ENCODE measurements at regions not wholly inside any gene's neighbourhood (a gene's known extent, or its start where the extent isn't known, plus 50 kb on each side); places are given as distances from the start of the nearest gene placed in this dataset.
"Not testable (repeated sequence)": the region's sequence is repeated elsewhere in the genome, so short reads cannot be mapped to it uniquely, and the experiment has no call there.

- Histone ChIP-seq H3K36me3 (no peaks in the 10 kb centered on the region), H3K27me3 (no peaks in the 10 kb centered on the region), H3K4me1 (ENCODE audit: low read depth) (no peaks in the 10 kb centered on the region), H3K27ac (no peak overlapping the region), H3K9me3 (ENCODE audit: low read depth) (no peaks in the 10 kb centered on the region), H3K4me3 (no peak overlapping the region)
- no peak for DNase-seq (ENCODE audit: low read depth in 1 of 2, low spot score in 1 of 2)
- no peak for TF ChIP-seq CTCF (IDR thresholded peaks at IDR 0.05; ENCODE audit: low read depth, low read length)
Measured at GRCh38 chr2:37576831-37577230, 94.6 kb downstream of the CDC42EP3 start.

DNA sequence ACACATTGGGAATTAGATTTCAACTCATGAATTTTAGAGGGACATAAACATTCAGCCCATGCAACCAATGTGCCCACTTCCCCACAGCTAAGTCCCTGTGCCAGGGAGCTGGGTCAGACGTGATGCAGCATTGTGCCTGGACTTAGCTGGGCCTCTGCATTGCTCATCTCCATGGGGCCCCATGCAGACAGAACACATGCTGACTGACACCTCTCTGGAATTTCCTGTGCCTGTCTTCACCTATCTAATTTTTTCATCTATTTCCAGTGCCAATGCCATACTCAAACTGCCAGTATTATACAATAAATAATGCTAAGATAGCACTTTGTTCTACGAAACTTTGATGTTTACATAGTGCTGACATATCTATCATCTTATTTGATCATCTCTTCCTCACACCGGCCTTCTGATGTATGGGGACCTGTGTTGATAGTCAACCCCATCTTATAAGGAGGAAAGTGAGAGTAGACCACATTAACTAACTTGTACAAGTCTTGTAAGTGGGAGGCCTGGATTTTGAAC, 92.2 kb downstream of the CDC42EP3 start:
- no peaks in the 10 kb centered on the region for H3K27me3 ChIP-seq
- no peaks in the 10 kb centered on the region for H3K9me3 ChIP-seq (ENCODE audit: low read depth)
- TF ChIP-seq CTCF (IDR thresholded peaks at IDR 0.05; ENCODE audit: low read depth, low read length): no peak
- H3K27ac ChIP-seq: no peak overlapping the region
- H3K36me3 ChIP-seq: no peaks in the 10 kb centered on the region
- no peaks in the 10 kb centered on the region for H3K4me1 ChIP-seq (ENCODE audit: low read depth)
- no peak for DNase-seq (ENCODE audit: low read depth in 1 of 2, low spot score in 1 of 2)
- no peak overlapping the region for H3K4me3 ChIP-seq

- not testable (repeated sequence) for H3K27ac ChIP-seq; DNase-seq (ENCODE audit: low read depth in 1 of 2, low spot score in 1 of 2); H3K4me3 ChIP-seq; H3K9me3 ChIP-seq (ENCODE audit: low read depth); H3K27me3 ChIP-seq; H3K4me1 ChIP-seq (ENCODE audit: low read depth); H3K36me3 ChIP-seq
Measured at GRCh38 chr2:37579949-37580348, 91.5 kb downstream of the CDC42EP3 start.

DNA sequence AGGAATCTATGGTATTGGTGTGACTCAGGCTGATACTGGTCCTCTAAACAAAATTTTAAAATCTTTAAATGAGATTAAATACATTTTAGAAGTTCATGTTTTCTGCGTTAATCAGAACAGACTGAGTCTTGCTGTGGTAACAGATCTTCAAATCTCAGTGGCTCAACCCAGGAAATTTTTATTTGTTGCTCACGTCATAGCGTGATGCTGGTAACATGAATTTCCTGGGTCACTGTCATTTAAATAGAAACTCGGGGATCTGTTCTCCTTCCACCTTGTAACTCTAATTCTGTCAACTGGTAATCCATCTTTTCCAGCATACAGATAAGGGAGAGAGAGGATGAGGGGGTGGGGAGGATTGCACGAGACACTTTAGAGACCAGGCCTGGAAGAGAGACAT, 90.0 kb downstream of the CDC42EP3 start:
- no peak for DNase-seq (ENCODE audit: low read depth in 1 of 2, low spot score in 1 of 2)
- no peak overlapping the region for H3K4me3 ChIP-seq
- no peaks in the 10 kb centered on the region for H3K4me1 ChIP-seq (ENCODE audit: low read depth)
- H3K27ac ChIP-seq: no peak overlapping the region
- no peaks in the 10 kb centered on the region for H3K9me3 ChIP-seq (ENCODE audit: low read depth)
- TF ChIP-seq CTCF (IDR thresholded peaks at IDR 0.05; ENCODE audit: low read depth, low read length): no peak
- H3K36me3 ChIP-seq: no peaks in the 10 kb centered on the region
- H3K27me3 ChIP-seq: no peaks in the 10 kb centered on the region

DNA sequence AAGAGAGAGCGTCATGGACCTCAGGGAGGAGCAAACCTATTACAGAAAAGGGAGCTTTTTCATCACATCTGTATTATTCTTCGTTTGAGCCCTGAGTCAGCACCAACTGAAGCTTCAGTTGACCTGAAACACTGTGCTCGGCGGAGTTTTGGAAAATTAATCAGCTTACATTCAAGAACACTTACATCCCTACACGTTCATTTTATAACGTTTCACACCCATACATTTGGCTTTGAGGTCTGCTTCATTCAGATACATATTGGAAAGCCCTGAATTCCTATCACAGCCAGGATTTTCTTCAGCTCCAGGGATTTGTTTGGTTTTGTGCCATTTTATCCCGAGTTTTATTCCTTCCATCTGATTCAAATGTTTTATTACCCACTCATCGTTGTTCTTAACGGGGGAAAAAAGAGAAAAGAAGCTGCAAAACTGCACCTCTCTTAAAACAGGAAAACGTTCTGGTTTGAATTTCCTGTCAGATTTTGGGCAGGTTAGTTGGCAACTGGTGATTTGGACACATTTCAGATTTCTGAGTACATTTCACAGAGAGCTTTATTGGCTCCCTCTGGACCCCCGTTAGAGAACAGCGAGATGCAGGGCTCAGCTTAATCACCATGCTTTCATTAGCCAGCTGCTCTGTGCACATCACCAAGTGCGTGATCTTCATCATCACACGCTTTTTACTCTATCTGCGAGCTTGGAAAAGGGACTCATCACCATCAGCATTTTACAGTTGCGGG, 88.8 kb downstream of the CDC42EP3 start:
- H3K9me3 ChIP-seq (ENCODE audit: low read depth): no peaks in the 10 kb centered on the region
- no peak overlapping the region for H3K4me3 ChIP-seq
- H3K27ac ChIP-seq: no peak overlapping the region
- no peak for DNase-seq (ENCODE audit: low read depth in 1 of 2, low spot score in 1 of 2)
- no peaks in the 10 kb centered on the region for H3K27me3 ChIP-seq
- no peaks in the 10 kb centered on the region for H3K4me1 ChIP-seq (ENCODE audit: low read depth)
- TF ChIP-seq CTCF (IDR thresholded peaks at IDR 0.05; ENCODE audit: low read depth, low read length): no peak
- no peaks in the 10 kb centered on the region for H3K36me3 ChIP-seq

- no peak overlapping the region for H3K4me3 ChIP-seq
- H3K27ac ChIP-seq: no peak overlapping the region
- no peaks in the 10 kb centered on the region for H3K27me3 ChIP-seq
- no peaks in the 10 kb centered on the region for H3K4me1 ChIP-seq (ENCODE audit: low read depth)
- no peak for DNase-seq (ENCODE audit: low read depth in 1 of 2, low spot score in 1 of 2)
- H3K36me3 ChIP-seq: no peaks in the 10 kb centered on the region
- no peak for TF ChIP-seq CTCF (IDR thresholded peaks at IDR 0.05; ENCODE audit: low read depth, low read length)
- no peaks in the 10 kb centered on the region for H3K9me3 ChIP-seq (ENCODE audit: low read depth)
Measured at GRCh38 chr2:37583402-37583801, 88.0 kb downstream of the CDC42EP3 start.

Data from cardiac muscle cell (in vitro differentiated cells and primary cell).